ENCODE measurements at regions not wholly inside any gene's neighbourhood (a gene's known extent, or its start where the extent isn't known, plus 50 kb on each side); places are given as distances from the start of the nearest gene placed in this dataset.

GRCh38 chr3:10738688-10739372 lies 77.2 kb upstream of the SLC6A11 start:
- TF ChIP-seq CTCF (IDR thresholded peaks at IDR 0.05) (peak; percentile 84), REST (IDR thresholded peaks at IDR 0.05; ENCODE audit: low read depth, low read length) (no peak), SMC3 (IDR thresholded peaks at IDR 0.05; ENCODE audit: low read depth, low read length) (peak; percentile 80), GABPA (IDR thresholded peaks at IDR 0.05; ENCODE audit: low read depth) (no peak), RFX5 (IDR thresholded peaks at IDR 0.05; ENCODE audit: low read length) (no peak), EZH2phosphoT487 (IDR thresholded peaks at IDR 0.05; ENCODE audit: borderline replicate concordance, low read depth) (no peak), RAD21 (IDR thresholded peaks at IDR 0.05; ENCODE audit: low read length) (peak; percentile 71), CHD2 (IDR thresholded peaks at IDR 0.05; ENCODE audit: low read length, partially characterized antibody) (no peak), FOXJ3 (CRISPR knock-in tag; IDR thresholded peaks at IDR 0.05) (no peak), NRF1 (IDR thresholded peaks at IDR 0.05; ENCODE audit: low read depth, low read length) (0 out of 2 replicates have a peak, but pooled peaks have one; percentile 5), TCF12 (IDR thresholded peaks at IDR 0.05) (no peak), POLR2AphosphoS5 (IDR thresholded peaks at IDR 0.05; ENCODE audit: low read depth, low read length) (no peak), YY1 (IDR thresholded peaks at IDR 0.05; ENCODE audit: low read depth) (no peak)
